Memory B cell (primary cell): ENCODE measurements at regions not wholly inside any gene's neighbourhood (a gene's known extent, or its start where the extent isn't known, plus 50 kb on each side); places are given as distances from the start of the nearest gene placed in this dataset.

Experiments
- ATAC-seq: fragments of 150-1000 bp; cut with Tn5 transposase; 2 replicates; pipeline ENCODE4 v1.10.0; 2021; ENCODE audit warnings: low read depth, mild to moderate bottlenecking, moderate library complexity
- DNase-seq, 2 donors: peaks; one replicate each; pipeline ENCODE4 v3.0.0; 2022; ENCODE audit warnings: low spot score in 2 of 2
- H3K27ac Mint-ChIP-seq: one replicate; pipeline ENCODE4 v1.8.0; 2022; ENCODE audit warnings: mild to moderate bottlenecking, moderate library complexity, mixed read lengths
- H3K27me3 Mint-ChIP-seq: one replicate; pipeline ENCODE4 v1.8.0; 2022; ENCODE audit warnings: mixed read lengths
- H3K36me3 Mint-ChIP-seq: one replicate; pipeline ENCODE4 v1.8.0; 2022; ENCODE audit warnings: mild to moderate bottlenecking, mixed read lengths
- H3K4me1 Mint-ChIP-seq: one replicate; pipeline ENCODE4 v1.8.0; 2022; ENCODE audit warnings: mixed read lengths
- H3K4me3 Mint-ChIP-seq: one replicate; pipeline ENCODE4 v1.8.0; 2022; ENCODE audit warnings: mild to moderate bottlenecking, moderate library complexity, mixed read lengths
- H3K9me3 Mint-ChIP-seq: one replicate; pipeline ENCODE4 v1.8.0; 2022; ENCODE audit warnings: mixed read lengths

DNA sequence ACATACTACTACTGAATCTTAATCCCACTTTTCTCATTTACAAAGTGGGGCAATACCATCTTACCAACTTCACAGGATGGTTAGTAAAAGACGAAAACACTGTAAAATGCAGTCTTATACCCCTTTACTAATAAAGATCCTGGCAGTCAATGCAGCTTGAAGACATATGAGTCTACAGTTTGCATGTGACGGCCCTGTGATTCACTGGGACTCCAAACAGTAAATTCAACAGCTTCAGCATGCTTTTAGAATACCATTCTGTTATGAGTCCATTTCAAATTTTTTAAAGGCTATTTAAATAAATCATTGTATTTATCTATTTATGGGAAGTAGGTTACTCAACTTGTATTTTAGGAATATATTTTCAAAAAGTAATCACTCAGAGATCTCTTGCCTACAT is 629.1 kb downstream of the LIG4 start:
- Mint-ChIP-seq H3K4me1 (no peaks in the 10 kb centered on the region), H3K27me3 (no peaks in the 10 kb centered on the region), H3K9me3 (peaks cover 2% of the 10 kb centered on the region), H3K4me3 (no peak overlapping the region), H3K27ac (no peak overlapping the region), H3K36me3 (no peaks in the 10 kb centered on the region)
- DNase-seq (no peak), ATAC-seq (no peak)

DNA sequence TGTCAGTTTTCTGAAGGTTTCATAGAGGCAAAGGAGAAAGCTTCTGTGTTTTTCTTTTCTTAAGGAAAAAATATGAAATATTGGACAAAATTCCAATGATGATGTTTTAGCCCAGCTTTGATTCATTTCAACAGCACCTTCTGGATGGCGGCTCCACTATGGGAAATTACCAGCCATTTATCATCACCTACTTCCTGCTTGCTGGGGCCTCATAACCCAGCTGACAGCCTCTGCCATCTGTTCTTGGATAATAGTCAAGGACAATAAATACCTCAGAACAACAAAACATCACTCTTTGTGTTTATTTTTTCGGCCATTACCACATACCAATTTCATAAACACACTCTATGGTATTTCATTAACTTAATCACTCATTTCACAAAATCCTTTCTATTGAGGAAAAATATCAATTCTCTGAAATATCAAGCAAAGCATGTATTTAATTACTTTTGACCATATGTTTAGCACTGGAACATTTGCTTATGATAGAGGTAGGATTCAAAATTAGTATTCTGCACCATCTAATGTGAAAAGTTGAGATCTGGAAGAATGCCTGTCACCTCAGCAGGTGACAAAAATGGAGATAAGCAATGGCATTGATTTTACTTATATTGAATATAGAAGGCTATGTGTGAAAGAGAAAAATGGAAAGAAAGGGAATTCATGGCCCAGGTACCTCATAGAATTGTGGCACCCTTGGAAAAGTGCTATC is 629.7 kb downstream of the LIG4 start:
- Mint-ChIP-seq H3K27ac (no peak overlapping the region), H3K27me3 (no peaks in the 10 kb centered on the region), H3K36me3 (no peaks in the 10 kb centered on the region), H3K4me1 (no peaks in the 10 kb centered on the region), H3K9me3 (peaks cover 2% of the 10 kb centered on the region), H3K4me3 (no peak overlapping the region)
- no peak for DNase-seq
- no peak for ATAC-seq

DNA sequence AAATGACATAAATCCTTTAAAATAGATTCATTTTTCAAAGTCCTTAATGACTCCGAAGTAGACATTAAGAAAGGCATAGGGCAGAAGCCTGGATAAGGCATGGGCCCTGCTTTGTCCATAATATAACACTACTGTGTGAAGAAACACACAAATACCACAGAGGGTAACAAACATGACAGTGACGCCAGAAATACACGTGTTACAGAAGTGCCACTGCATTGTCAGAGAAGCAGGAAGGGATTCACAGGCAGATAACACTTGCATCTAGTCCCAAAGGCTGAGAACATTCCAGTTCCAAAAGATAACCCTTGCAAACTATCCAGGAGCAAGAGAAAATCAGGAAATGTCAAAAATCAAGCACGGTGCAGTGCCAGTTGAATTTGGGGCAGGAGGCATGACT is 633.2 kb downstream of the LIG4 start:
- Mint-ChIP-seq H3K27ac (no peak overlapping the region), H3K27me3 (no peaks in the 10 kb centered on the region), H3K4me3 (no peak overlapping the region), H3K4me1 (no peaks in the 10 kb centered on the region), H3K9me3 (peaks cover 11% of the 10 kb centered on the region), H3K36me3 (no peaks in the 10 kb centered on the region)
- ATAC-seq (no peak), DNase-seq (no peak)

DNA sequence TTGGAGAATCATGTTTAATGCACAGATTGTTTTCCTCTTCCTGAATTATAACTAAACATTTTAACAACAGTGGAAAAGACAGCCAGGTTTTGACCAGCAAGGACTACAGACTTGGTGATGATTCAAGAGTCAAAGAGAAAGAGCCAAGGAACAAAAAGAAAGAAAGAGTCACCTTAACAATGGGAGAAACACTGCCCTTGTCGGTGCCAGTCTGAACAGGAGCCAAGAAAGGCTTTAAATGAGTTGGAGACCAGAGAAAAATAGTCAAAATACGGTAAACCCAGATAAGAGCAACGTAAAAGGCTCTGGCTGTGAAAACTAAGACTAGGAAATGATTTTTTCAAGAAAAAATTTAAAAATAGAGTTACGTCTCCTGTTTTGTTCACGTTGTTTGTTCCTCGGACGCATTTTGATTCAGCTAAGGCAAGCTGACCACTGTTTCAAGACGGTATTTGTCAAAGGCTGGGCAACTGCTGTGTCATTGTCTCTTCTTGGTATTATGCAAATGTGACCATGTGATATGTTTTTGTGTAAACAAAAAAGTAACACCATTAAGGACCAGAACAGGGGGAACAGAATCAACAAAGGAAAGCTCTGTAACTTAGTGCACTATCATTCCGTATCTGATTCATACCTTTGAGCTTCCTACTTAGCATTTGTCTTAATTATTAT is 634.5 kb downstream of the LIG4 start:
- Mint-ChIP-seq H3K36me3 (no peaks in the 10 kb centered on the region), H3K9me3 (peaks cover 12% of the 10 kb centered on the region), H3K27ac (no peak overlapping the region), H3K27me3 (no peaks in the 10 kb centered on the region), H3K4me3 (no peak overlapping the region), H3K4me1 (no peaks in the 10 kb centered on the region)
- DNase-seq, result no peak
- ATAC-seq, result no peak

DNA sequence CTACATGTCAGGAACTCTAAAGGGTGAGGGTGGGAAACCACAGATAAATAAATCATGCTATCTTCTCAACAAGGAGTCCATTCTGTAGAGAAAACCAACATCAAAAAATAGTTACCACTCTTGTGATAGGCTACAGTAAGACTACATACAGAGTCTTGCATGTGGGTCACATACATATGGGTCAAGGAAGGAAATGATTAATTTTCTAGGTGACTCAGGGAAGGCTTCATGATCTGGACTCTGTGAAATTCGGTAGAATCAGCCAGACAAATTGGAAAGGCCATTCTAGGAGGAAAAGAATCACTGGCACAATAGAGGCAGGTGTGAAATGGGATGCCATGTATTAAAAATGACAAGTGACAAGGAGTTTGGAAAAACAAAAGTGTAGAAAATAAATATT is 638.9 kb downstream of the LIG4 start:
- Mint-ChIP-seq H3K4me3 (no peak overlapping the region), H3K36me3 (no peaks in the 10 kb centered on the region), H3K27me3 (no peaks in the 10 kb centered on the region), H3K9me3 (peaks cover 14% of the 10 kb centered on the region), H3K4me1 (no peaks in the 10 kb centered on the region), H3K27ac (no peak overlapping the region)
- DNase-seq (no peak), ATAC-seq (no peak)

DNA sequence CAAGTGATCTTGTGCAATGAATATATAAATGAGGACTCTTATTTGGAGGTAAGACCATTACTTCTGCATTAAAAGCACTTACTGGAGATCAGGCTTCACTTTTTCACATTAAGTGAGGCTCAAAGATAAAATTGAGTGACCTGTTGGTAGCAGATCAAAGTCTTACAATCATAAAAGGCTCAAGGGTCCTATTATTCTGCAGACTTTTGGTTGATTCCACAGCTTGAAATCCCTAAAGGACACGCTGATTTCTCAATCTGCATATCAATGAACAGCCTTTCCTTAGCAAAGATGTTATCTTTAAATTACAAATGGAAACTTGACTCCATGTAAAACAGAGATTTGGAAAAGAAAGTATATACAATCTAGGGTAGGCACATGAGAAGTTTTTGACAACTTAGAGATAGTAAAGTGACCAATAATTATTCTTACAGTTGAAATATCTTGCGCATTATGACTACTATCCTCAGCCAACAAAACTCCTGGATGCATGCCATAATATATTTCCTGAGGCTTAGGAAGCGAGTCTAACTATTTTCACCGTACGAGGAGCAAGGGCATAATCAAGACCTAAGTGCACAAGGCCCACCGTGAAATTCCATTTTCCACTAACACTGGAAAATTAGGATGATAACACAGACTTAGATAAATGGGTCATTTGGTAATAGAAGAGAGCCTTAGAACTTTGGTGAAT is 640.7 kb downstream of the LIG4 start:
- no peak overlapping the region for H3K4me3 Mint-ChIP-seq
- DNase-seq (no peak), ATAC-seq (no peak)
- H3K27me3 Mint-ChIP-seq, result no peaks in the 10 kb centered on the region
- peaks cover 11% of the 10 kb centered on the region for H3K9me3 Mint-ChIP-seq
- no peaks in the 10 kb centered on the region for H3K4me1 Mint-ChIP-seq
- no peak overlapping the region for H3K27ac Mint-ChIP-seq
- no peaks in the 10 kb centered on the region for H3K36me3 Mint-ChIP-seq

DNA sequence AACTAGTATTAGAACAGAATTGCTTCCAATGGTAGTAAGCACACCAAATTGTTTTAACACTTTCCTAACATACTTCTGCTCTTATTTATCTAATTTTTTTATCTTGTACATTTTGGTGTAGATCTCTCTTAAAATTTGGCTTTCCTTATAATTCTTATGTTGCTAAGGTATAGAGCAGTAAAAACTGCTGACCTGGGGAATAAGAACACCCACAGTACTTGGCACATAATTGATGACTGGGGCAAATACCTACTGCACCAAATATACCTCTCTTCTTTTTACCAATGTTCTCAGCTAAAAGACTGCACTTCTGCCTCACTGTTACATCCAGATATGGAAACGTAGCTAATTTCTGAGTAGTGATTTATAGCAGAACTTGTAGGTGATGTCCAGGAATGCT is 642.2 kb downstream of the LIG4 start:
- H3K9me3 Mint-ChIP-seq, result peaks cover 10% of the 10 kb centered on the region

DNA sequence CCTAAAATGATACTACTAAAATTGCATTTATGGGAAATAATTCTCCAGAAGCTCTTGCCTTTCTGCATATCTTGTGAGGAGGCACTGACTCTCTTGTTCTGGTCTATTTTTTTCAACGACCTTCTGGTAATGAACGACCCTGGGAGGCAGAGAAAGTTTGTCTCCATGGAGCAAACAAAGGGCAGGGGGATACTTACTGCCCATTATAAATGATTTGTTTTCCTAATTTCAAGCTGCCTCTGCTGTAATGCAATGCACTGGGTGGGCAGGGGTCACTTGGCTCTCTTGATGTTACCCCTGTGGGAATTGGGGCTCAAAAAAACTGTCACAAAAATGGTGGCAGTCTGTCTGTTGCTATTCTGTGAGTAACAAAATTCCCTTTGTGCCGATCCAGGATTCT is 643.2 kb downstream of the LIG4 start:
- DNase-seq (no peak), ATAC-seq (no peak)
- Mint-ChIP-seq H3K4me1 (no peaks in the 10 kb centered on the region), H3K36me3 (no peaks in the 10 kb centered on the region), H3K9me3 (peaks cover 5% of the 10 kb centered on the region), H3K27me3 (no peaks in the 10 kb centered on the region), H3K27ac (no peak overlapping the region), H3K4me3 (no peak overlapping the region)

More for the DNA sequence above, 642.2 kb downstream of the LIG4 start:
- no peak overlapping the region for H3K4me3 Mint-ChIP-seq
- no peak overlapping the region for H3K27ac Mint-ChIP-seq
- no peaks in the 10 kb centered on the region for H3K4me1 Mint-ChIP-seq
- H3K27me3 Mint-ChIP-seq, result no peaks in the 10 kb centered on the region
- ATAC-seq, result no peak
- no peak for DNase-seq
- no peaks in the 10 kb centered on the region for H3K36me3 Mint-ChIP-seq

DNA sequence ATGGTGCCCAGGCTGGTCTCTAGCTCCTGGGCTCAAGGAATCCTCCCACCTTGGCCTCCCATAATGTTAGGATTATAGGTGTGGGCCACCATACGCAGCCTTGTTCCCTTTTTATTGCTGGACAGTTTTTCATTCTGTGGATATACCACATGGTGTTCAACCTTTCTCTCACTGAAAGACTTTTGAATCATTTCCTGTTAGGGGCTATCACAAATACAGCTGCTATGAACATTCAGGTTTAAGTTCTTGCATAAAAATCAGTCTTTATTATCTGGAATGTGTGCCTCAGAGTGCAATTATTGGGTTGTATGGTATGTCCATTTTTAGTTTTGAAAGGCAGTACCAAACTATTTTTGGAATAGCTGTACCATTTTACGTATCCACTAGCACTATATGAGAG is 647.2 kb downstream of the LIG4 start:
- H3K27me3 Mint-ChIP-seq, result no peaks in the 10 kb centered on the region
- H3K4me1 Mint-ChIP-seq, result no peaks in the 10 kb centered on the region
- DNase-seq, result no peak
- H3K36me3 Mint-ChIP-seq, result no peaks in the 10 kb centered on the region
- ATAC-seq, result no peak
- no peak overlapping the region for H3K4me3 Mint-ChIP-seq
- H3K27ac Mint-ChIP-seq, result no peak overlapping the region
- no peaks in the 10 kb centered on the region for H3K9me3 Mint-ChIP-seq

DNA sequence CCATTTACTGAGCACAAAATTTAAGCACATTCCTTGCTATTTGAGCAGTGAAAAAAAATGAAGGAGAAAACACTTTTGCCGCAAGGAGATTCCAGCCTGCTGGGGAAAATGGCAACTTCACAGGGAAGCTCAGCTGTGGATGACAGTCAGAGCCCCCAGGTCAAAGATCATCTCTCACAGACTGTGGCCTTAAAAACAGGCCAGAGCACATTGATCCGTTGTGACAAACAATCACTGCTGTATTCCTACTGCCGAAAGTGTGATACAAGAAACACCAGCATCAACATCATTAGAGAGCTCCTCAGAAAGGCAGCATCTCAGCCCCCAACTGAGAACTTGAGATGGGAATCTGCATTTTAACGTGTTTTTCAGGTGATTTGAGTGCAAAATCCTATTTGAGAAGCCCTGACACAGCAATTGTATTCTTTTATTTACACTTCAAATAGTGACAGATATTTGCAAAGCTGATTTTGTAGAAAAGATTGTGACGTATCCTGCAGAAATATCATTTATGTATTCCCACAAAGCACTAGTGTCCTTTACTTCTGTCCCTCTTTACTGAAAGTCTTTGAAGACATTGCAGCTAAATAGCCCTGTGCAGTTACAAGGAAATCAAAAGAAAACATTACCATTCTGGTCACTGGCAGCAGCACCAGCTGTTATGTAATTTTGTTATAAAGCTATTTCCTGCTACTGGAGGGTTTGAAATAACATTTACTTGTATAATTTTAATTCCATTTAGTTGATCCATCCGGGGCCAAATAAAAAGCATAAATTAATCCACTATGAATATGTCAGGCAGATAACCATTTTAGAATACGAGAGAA is 652.0 kb downstream of the LIG4 start:
- Mint-ChIP-seq H3K36me3 (no peaks in the 10 kb centered on the region), H3K9me3 (no peaks in the 10 kb centered on the region), H3K27me3 (no peaks in the 10 kb centered on the region), H3K27ac (no peak overlapping the region), H3K4me3 (no peak overlapping the region), H3K4me1 (no peaks in the 10 kb centered on the region)
- no peak for ATAC-seq
- DNase-seq, result no peak

DNA sequence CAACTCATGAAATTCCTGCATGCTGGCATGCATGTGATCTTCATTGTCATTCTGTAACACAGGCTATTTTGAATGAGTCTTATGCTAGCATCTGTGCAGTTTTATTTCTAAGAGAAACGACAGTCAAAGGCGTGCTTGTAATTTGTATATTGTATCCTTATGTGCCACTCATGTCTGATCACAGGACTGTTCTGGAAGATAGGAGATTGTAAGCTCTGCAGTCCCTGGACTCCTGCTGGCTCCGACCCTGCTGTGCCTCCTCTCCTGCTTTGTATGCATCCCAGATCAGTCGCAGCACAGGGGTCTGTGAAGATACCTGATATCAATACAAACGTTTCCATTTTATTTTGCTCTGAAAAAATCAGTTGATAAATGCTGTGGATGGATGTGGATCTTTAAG is 653.1 kb downstream of the LIG4 start:
- Mint-ChIP-seq H3K27ac (no peak overlapping the region), H3K27me3 (no peaks in the 10 kb centered on the region), H3K4me3 (no peak overlapping the region), H3K36me3 (no peaks in the 10 kb centered on the region), H3K4me1 (no peaks in the 10 kb centered on the region), H3K9me3 (no peaks in the 10 kb centered on the region)
- DNase-seq, result no peak
- ATAC-seq, result no peak

DNA sequence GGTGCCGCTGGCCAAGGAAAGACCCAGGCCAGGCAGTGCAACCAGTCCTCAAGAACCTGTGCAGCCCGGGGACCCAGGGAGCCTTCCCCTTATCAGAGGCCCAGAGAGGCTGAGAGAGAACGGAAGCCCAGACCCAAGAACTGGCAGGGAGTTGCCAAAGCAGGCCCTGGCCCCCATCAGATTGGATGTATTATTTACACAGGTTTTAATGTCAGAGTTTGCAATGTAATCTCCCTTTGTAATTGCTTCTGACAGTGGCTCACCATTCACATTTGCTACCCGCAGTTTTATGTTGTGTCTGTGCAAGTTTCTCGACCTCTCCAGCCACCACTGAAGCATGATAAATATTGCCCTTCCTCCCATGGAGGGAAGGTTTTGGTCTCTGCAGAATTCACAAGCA is 660.9 kb downstream of the LIG4 start:
- Mint-ChIP-seq H3K9me3 (peaks cover 7% of the 10 kb centered on the region), H3K36me3 (no peaks in the 10 kb centered on the region), H3K27ac (no peak overlapping the region), H3K4me3 (no peak overlapping the region), H3K27me3 (no peaks in the 10 kb centered on the region), H3K4me1 (no peaks in the 10 kb centered on the region)
- DNase-seq (no peak), ATAC-seq (no peak)

DNA sequence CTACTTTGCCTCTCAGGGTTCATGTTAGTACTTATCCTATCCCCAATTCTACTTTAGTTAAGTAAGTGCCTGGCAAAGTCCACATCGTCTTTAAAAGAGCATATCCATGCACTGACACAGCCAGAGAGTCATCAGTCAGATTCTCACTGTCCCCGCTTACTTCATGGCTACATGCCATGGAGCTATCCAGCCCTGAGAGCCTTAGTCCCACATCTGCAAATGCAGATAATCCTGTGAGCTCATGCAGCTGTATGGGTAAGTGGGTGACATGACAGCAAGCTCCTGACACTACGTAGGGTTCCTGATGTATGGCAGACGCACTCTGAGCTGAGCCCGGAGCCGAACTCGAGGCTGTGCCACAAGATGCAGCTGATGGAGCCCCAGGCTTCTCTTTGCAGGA is 661.5 kb downstream of the LIG4 start:
- Mint-ChIP-seq H3K9me3 (peaks cover 7% of the 10 kb centered on the region), H3K36me3 (no peaks in the 10 kb centered on the region), H3K4me1 (no peaks in the 10 kb centered on the region), H3K27me3 (no peaks in the 10 kb centered on the region), H3K4me3 (no peak overlapping the region), H3K27ac (no peak overlapping the region)
- DNase-seq (no peak), ATAC-seq (no peak)

DNA sequence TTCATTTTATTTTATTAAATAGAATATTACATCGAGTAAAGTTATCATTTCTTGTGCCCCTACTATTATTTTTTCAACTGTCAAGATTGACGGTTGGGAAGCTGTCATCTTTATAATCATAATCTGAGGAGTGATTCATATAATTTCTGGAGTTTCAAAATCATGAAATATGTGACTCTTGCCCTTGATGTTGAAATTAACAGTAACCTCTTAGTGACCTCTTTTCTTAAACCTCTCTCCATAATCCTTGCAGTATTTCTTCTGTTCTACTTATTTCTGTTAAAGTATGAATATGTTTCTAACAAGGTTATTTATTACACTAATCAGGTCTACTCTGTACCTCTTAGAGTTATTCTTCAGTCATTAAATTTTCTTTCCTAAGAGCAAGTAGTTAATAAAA is 663.8 kb downstream of the LIG4 start:
- DNase-seq, result no peak
- Mint-ChIP-seq H3K27ac (no peak overlapping the region), H3K36me3 (no peaks in the 10 kb centered on the region), H3K27me3 (no peaks in the 10 kb centered on the region), H3K4me1 (no peaks in the 10 kb centered on the region), H3K4me3 (no peak overlapping the region), H3K9me3 (peaks cover 6% of the 10 kb centered on the region)
- no peak for ATAC-seq
